ENCODE measurements at regions not wholly inside any gene's neighbourhood (a gene's known extent, or its start where the extent isn't known, plus 50 kb on each side); places are given as distances from the start of the nearest gene placed in this dataset.

- Histone ChIP-seq H2AFZ (ENCODE audit: control insufficient read depth, low read depth, low read length) (no peak overlapping the region), H4K20me1 (ENCODE audit: control insufficient read depth, insufficient read depth) (no peaks in the 10 kb centered on the region), H3K4me1 (ENCODE audit: control insufficient read depth, insufficient read depth, low read length) (no peaks in the 10 kb centered on the region), H3K4me2 (ENCODE audit: control insufficient read depth, insufficient read depth) (no peak overlapping the region), H3K9ac (ENCODE audit: control insufficient read depth, insufficient read depth, low read length) (no peak overlapping the region), H3K9me3 (replicated peaks; ENCODE audit: control insufficient read depth, insufficient read depth, low read length) (no peaks in the 10 kb centered on the region), H3K36me3 (ENCODE audit: control insufficient read depth in 2 of 2, insufficient read depth in 2 of 2, low read length in 1 of 2) (no peaks in the 10 kb centered on the region), H3K27me3 (replicated peaks in 1 of 2; ENCODE audit: control insufficient read depth in 2 of 2, insufficient read depth in 2 of 2, low read length in 1 of 2) (no peaks in the 10 kb centered on the region), H3K79me2 (ENCODE audit: control insufficient read depth, insufficient read depth, low read length) (no peaks in the 10 kb centered on the region), H3K4me3 (no peak overlapping the region), H3K27ac (ENCODE audit: control insufficient read depth, insufficient read depth) (no peak overlapping the region)
- ChIA-PET SMC1A (ENCODE audit: uncharacterized antibody, unreplicated experiment) (interaction anchor here (0.7 to 1.6 kb wide), 2 partner anchors 11 to 17 kb away, joined by 3 to 5 read pairs; no protein-coding TSS in a partner anchor), RAD21 (ENCODE audit: unreplicated experiment) (no interaction called here), POLR2A (no interaction called here), CTCF (no interaction called here)
- no peak for DNase-seq (ENCODE audit: low read depth, low spot score)
- WGBS (ENCODE audit: insufficient coverage, insufficient replicate concordance, low lambda C conversion rate, missing lambda C conversion rate), result 5% methylated on average over 1 of the region's 1 CpG
- no peak for ATAC-seq
- no TSS peak for BruUV-seq (replicated peaks)
- no peak for FAIRE-seq
- intact Hi-C loops (cut with micrococcal nuclease; ENCODE audit: unreplicated experiment), result no loop called here
- in situ Hi-C loops (cut with MboI), result no loop called here
- TF ChIP-seq BCL11A (IDR thresholded peaks at IDR 0.05; ENCODE audit: low read depth, low read length) (no peak), USF1 (IDR thresholded peaks at IDR 0.05; ENCODE audit: borderline replicate concordance, extremely low read length, insufficient read depth, low read depth, low read length) (no peak), JUNB (IDR thresholded peaks at IDR 0.05) (no peak), BHLHE40 (IDR thresholded peaks at IDR 0.05; ENCODE audit: borderline replicate concordance in 1 of 2, low read depth in 2 of 2, low read length in 1 of 2) (no peak), PML (IDR thresholded peaks at IDR 0.05; ENCODE audit: low read length) (no peak), BCLAF1 (IDR thresholded peaks at IDR 0.05) (no peak), E4F1 (IDR thresholded peaks at IDR 0.05; ENCODE audit: borderline replicate concordance, partially characterized antibody) (no peak), RELA (IDR thresholded peaks at IDR 0.05; ENCODE audit: borderline replicate concordance, partially characterized antibody) (no peak), ATF7 (IDR thresholded peaks at IDR 0.05; ENCODE audit: low read depth) (no peak), ELK1 (IDR thresholded peaks at IDR 0.05; ENCODE audit: low read depth, low read length) (no peak), PAX8 (IDR thresholded peaks at IDR 0.05) (no peak), TBL1XR1 (IDR thresholded peaks at IDR 0.05; ENCODE audit: low read depth, low read length) (no peak), RAD21 (IDR thresholded peaks at IDR 0.05; ENCODE audit: insufficient read depth, low read depth, low read length) (no peak), ATF2 (IDR thresholded peaks at IDR 0.05; ENCODE audit: low read length) (no peak), USF2 (IDR thresholded peaks at IDR 0.05; ENCODE audit: borderline replicate concordance, low read depth, low read length) (no peak), SMAD5 (IDR thresholded peaks at IDR 0.05; ENCODE audit: low read depth) (no peak)
These were observed 274.6 kb upstream of the CYRIA start for GRCh38 chr2:16940214-16940613.
